ENCODE measurements at regions not wholly inside any gene's neighbourhood (a gene's known extent, or its start where the extent isn't known, plus 50 kb on each side); places are given as distances from the start of the nearest gene placed in this dataset.

DNA sequence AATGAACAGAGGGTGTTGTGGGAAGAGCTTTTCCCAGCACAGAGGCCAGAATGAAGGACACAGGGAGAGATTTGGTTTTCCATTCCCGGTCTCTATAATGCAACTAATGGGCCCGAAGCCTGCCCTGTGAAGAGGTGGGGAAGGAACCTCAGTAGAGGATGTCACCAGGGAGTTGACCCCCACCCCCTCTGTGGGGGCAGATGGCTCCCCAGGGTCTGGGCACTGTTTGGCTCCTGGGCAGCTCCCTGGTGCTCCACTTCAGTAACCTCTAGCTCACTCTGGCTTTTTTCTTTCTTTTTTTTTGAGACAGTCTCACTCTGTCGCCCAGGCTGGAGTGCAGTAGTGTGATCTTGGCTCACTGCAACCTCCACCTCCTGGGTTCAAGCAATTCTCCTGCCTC is 109.1 kb upstream of the DLG1 start:
- no TSS peak for BruUV-seq (replicated peaks)
- H3K9me3 ChIP-seq (ENCODE audit: low read length): 0 out of 2 replicates have a peak, but pooled peaks cover 7% of the 10 kb centered on the region
- H3K27ac ChIP-seq (ENCODE audit: extremely low read length, insufficient read depth, low read length): no peak overlapping the region
- no peak overlapping the region for H3K9ac ChIP-seq (ENCODE audit: insufficient read depth, low read depth, low read length)
- H3K4me2 ChIP-seq (ENCODE audit: low read depth, low read length): no peak overlapping the region
- no peak for ATAC-seq
- no peak for DNase-seq (ENCODE audit: low spot score)
- no peaks in the 10 kb centered on the region for H4K20me1 ChIP-seq (ENCODE audit: insufficient read depth, low read length)
- H3K79me2 ChIP-seq (ENCODE audit: insufficient read depth, low read length): no peaks in the 10 kb centered on the region
- in situ Hi-C loops (cut with HindIII; ENCODE audit: extremely low pct_ligation_motif_present, low pct_unique_long_range_greater_than_20kb) (no loop called here), intact Hi-C loops (cut with micrococcal nuclease; ENCODE audit: unreplicated experiment) (no loop called here)
- TF ChIP-seq ZFP82 (CRISPR knock-in tag; IDR thresholded peaks at IDR 0.05; ENCODE audit: borderline replicate concordance) (no peak), TOPORS (CRISPR knock-in tag; IDR thresholded peaks at IDR 0.05) (no peak), ZNF382 (CRISPR knock-in tag; IDR thresholded peaks at IDR 0.05; ENCODE audit: borderline replicate concordance) (no peak), ZKSCAN1 (IDR thresholded peaks at IDR 0.05; ENCODE audit: low read length) (no peak), ZNF230 (CRISPR knock-in tag; IDR thresholded peaks at IDR 0.05) (no peak), ZNF432 (CRISPR knock-in tag; IDR thresholded peaks at IDR 0.05; ENCODE audit: borderline replicate concordance) (no peak), RFXANK (CRISPR knock-in tag; IDR thresholded peaks at IDR 0.05) (no peak), TEAD2 (CRISPR knock-in tag; IDR thresholded peaks at IDR 0.05) (no peak), ARNT2 (CRISPR knock-in tag; IDR thresholded peaks at IDR 0.05; ENCODE audit: low read depth) (no peak), TERF1 (CRISPR knock-in tag; IDR thresholded peaks at IDR 0.05) (no peak), NFIB (CRISPR knock-in tag; IDR thresholded peaks at IDR 0.05; ENCODE audit: borderline replicate concordance) (no peak), CREM (IDR thresholded peaks at IDR 0.05) (no peak), CREM (CRISPR knock-in tag; IDR thresholded peaks at IDR 0.05) (no peak), POLR2AphosphoS2 (IDR thresholded peaks at IDR 0.05; ENCODE audit: low read depth, low read length) (no peak)
- peaks cover 24% of the 10 kb centered on the region for H3K4me1 ChIP-seq (ENCODE audit: insufficient read depth, low read length)
- no peaks in the 10 kb centered on the region for H3K36me3 ChIP-seq (replicated peaks in 1 of 2; ENCODE audit: control insufficient read depth in 1 of 2, insufficient read depth in 2 of 2, low read length in 2 of 2)
- ChIA-PET POLR2A (no interaction called here), CTCF (ENCODE audit: low intra/inter-chr PET ratio, low total read pairs) (no interaction called here)
- no peak overlapping the region for H3K4me3 ChIP-seq (replicated peaks in 1 of 3; ENCODE audit: insufficient read depth in 1 of 3, low read depth in 2 of 3, low read length in 3 of 3)
- H3K27me3 ChIP-seq (ENCODE audit: control insufficient read depth in 1 of 2, insufficient read depth in 2 of 2, low read length in 2 of 2): no peaks in the 10 kb centered on the region
- FAIRE-seq: no peak
- WGBS (ENCODE audit: low lambda C conversion rate): 89% methylated on average over 3 of the region's 3 CpGs
- no peak overlapping the region for H2AFZ ChIP-seq (ENCODE audit: low read length)

All from HepG2 (cell line).